ENCODE measurements at regions not wholly inside any gene's neighbourhood (a gene's known extent, or its start where the extent isn't known, plus 50 kb on each side); places are given as distances from the start of the nearest gene placed in this dataset.

DNA sequence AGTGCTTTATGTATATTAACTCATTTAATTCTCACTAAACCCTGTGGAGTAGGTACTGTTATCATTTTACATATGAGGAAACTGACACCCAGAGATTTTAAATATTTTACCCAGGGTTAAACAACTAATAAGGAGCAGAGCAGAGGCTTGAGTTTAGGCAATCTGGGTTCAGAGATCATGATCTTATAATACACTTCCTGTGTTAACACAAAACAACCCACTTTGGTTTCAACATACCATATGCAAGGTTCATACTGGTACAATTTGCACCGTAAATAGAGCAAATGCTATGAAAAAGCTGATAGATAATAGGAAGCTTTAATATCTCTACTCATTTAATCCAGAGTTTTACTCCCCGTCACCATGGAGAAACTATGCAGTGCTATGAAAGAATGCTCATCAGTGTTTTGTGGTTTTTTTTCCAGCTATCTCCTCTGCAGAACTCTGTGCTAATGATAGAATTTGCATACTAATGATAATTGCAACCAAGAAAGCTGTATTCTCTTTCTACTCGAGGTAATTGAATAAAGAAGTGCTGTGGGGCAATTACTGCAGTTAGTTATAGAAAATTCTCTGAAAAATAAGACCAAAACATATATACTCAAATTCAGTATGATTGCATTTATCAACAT lies 138.8 kb upstream of the MAP9 start:
- TF ChIP-seq CTCF (IDR thresholded peaks at IDR 0.05) = no peak
- TF ChIP-seq POLR2A (IDR thresholded peaks at IDR 0.05) = no peak
